ENCODE measurements at regions not wholly inside any gene's neighbourhood (a gene's known extent, or its start where the extent isn't known, plus 50 kb on each side); places are given as distances from the start of the nearest gene placed in this dataset.

DNA sequence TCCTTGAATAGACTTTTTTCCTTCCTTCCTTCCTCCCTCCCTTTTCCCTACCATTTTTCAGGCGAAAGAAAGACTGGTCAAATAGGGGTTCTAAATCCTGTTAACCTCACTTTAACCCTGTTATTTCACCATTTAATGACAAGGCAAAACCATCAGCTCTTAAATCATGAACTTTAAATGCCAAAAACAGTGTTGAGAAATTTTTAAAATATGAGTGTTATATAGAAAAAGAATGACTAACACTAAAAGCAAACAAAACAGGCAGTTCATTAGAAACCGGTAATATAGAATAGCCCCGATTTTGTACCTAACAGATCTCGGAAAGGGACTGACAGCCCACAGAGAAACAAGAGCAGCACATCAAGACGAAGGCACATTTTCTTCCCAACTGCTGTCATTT is 57.4 kb upstream of the CEP85L start (continued):
- TF ChIP-seq CREB1 (CRISPR knock-in tag; IDR thresholded peaks at IDR 0.05; ENCODE audit: low read depth), result no peak
- no peak for TF ChIP-seq ZNF114 (CRISPR knock-in tag; IDR thresholded peaks at IDR 0.05)
- TF ChIP-seq JUNB (IDR thresholded peaks at IDR 0.05; ENCODE audit: unreplicated experiment), result no peak
- no peak for TF ChIP-seq NANOG (IDR thresholded peaks at IDR 0.05; ENCODE audit: borderline replicate concordance)
- TF ChIP-seq STAT1 (IDR thresholded peaks at IDR 0.05; ENCODE audit: unreplicated experiment), result no peak
- TF ChIP-seq, protein P1, sequence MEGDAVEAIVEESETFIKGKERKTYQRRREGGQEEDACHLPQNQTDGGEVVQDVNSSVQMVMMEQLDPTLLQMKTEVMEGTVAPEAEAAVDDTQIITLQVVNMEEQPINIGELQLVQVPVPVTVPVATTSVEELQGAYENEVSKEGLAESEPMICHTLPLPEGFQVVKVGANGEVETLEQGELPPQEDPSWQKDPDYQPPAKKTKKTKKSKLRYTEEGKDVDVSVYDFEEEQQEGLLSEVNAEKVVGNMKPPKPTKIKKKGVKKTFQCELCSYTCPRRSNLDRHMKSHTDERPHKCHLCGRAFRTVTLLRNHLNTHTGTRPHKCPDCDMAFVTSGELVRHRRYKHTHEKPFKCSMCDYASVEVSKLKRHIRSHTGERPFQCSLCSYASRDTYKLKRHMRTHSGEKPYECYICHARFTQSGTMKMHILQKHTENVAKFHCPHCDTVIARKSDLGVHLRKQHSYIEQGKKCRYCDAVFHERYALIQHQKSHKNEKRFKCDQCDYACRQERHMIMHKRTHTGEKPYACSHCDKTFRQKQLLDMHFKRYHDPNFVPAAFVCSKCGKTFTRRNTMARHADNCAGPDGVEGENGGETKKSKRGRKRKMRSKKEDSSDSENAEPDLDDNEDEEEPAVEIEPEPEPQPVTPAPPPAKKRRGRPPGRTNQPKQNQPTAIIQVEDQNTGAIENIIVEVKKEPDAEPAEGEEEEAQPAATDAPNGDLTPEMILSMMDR (conservative IDR thresholded peaks at IDR 0.05; ENCODE audit: low read depth in 2 of 2), result no peak
- TF ChIP-seq, protein P2, sequence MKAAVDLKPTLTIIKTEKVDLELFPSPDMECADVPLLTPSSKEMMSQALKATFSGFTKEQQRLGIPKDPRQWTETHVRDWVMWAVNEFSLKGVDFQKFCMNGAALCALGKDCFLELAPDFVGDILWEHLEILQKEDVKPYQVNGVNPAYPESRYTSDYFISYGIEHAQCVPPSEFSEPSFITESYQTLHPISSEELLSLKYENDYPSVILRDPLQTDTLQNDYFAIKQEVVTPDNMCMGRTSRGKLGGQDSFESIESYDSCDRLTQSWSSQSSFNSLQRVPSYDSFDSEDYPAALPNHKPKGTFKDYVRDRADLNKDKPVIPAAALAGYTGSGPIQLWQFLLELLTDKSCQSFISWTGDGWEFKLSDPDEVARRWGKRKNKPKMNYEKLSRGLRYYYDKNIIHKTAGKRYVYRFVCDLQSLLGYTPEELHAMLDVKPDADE (IDR thresholded peaks at IDR 0.05), result no peak
- TF ChIP-seq EZH2 (IDR thresholded peaks at IDR 0.05; ENCODE audit: low read depth, unreplicated experiment), result no peak
- TF ChIP-seq ZNF331 (CRISPR knock-in tag; IDR thresholded peaks at IDR 0.05; ENCODE audit: low read depth), result no peak

DNA sequence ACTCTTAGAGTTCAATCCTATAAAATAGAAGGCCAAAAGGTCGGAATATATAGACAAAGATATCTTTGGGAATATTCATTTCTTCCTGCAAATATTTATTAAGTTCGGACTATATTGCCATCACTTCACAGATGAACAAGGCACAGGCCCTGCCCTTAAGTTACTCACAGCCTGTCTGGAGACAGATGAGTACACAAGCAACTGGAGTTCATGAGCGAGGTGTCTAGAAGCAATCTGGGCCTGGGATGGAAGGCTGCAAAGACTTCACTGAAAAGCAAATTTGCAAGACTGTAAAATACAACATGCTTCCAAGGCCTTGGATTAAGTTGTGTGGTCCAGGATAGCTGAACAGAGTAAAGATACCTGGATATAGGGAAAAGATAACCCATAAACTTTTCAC is 56.7 kb upstream of the CEP85L start:
- Mint-ChIP-seq H3K4me3 (no peak overlapping the region), H3K27me3 (ENCODE audit: insufficient read depth, low read depth, poor library complexity) (no peaks in the 10 kb centered on the region), H3K27ac (no peak overlapping the region), H3K36me3 (ENCODE audit: low read depth) (no peaks in the 10 kb centered on the region), H3K4me1 (peaks cover 37% of the 10 kb centered on the region), H3K9me3 (no peaks in the 10 kb centered on the region)
- TF ChIP-seq NANOG (IDR thresholded peaks at IDR 0.05; ENCODE audit: borderline replicate concordance) (no peak), EZH2phosphoT487 (IDR thresholded peaks at IDR 0.05; ENCODE audit: unreplicated experiment) (no peak)
- Histone ChIP-seq H3F3A (replicated peaks; ENCODE audit: low read depth) (no peaks in the 10 kb centered on the region), H3K27ac (ENCODE audit: low read depth) (no peak overlapping the region), H3K4me2 (no peak overlapping the region), H3K4me1 (ENCODE audit: insufficient read depth) (peaks cover 43% of the 10 kb centered on the region), H3K79me2 (replicated peaks; ENCODE audit: insufficient read depth) (no peaks in the 10 kb centered on the region), H3K4me3 (no peak overlapping the region), H2AFZ (no peak overlapping the region), H3K9me2 (ENCODE audit: insufficient read depth) (no peaks in the 10 kb centered on the region), H3K36me3 (ENCODE audit: insufficient read depth) (no peaks in the 10 kb centered on the region), H3K27me3 (ENCODE audit: insufficient read depth) (no peaks in the 10 kb centered on the region), H4K20me1 (replicated peaks; ENCODE audit: insufficient read depth) (no peaks in the 10 kb centered on the region)
- ATAC-seq (no peak), DNase-seq (ENCODE audit: low spot score) (no peak)

DNA sequence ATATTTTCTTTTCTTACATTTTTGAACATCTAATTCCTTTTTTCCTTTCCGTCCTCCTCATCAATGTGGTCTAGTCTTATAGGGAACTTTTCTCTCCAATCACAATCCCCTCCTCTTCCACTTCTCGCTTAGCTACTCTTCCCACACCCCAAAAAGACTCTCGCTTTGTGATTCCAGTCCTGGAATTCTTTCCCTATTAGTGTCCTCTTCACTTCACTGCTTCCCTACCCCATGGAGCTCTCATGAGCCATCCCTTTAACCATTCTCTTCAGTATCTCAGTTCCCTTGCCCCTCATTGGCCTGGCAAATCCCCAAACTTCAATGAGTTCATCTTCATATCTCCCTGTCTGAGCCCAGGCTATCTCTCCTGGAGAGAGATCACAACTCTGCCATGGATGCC is 55.3 kb upstream of the CEP85L start:
- Histone ChIP-seq H3F3A (replicated peaks; ENCODE audit: low read depth) (no peaks in the 10 kb centered on the region), H2AFZ (peak overlapping the region; percentile 16; the same call in 1 of the 2 replicates), H3K36me3 (ENCODE audit: insufficient read depth) (no peaks in the 10 kb centered on the region), H4K20me1 (replicated peaks; ENCODE audit: insufficient read depth) (no peaks in the 10 kb centered on the region), H3K4me3 (no peak overlapping the region), H3K4me2 (peak overlapping the region; percentile 69), H3K4me1 (ENCODE audit: insufficient read depth) (peaks cover 43% of the 10 kb centered on the region), H3K27me3 (ENCODE audit: insufficient read depth) (no peaks in the 10 kb centered on the region), H3K9me2 (ENCODE audit: insufficient read depth) (no peaks in the 10 kb centered on the region), H3K27ac (ENCODE audit: low read depth) (peak overlapping the region; percentile 71), H3K79me2 (replicated peaks; ENCODE audit: insufficient read depth) (no peaks in the 10 kb centered on the region)
- Mint-ChIP-seq H3K27ac (no peak overlapping the region), H3K4me1 (peaks cover 37% of the 10 kb centered on the region), H3K36me3 (ENCODE audit: low read depth) (no peaks in the 10 kb centered on the region), H3K27me3 (ENCODE audit: insufficient read depth, low read depth, poor library complexity) (no peaks in the 10 kb centered on the region), H3K4me3 (no peak overlapping the region; the same call in 2 of the 3 replicates), H3K9me3 (no peaks in the 10 kb centered on the region)
- DNase-seq (ENCODE audit: low spot score) (peak; percentile 17), ATAC-seq (no peak)
- TF ChIP-seq STAT1 (IDR thresholded peaks at IDR 0.05; ENCODE audit: unreplicated experiment), result no peak
- TF ChIP-seq CREB1 (CRISPR knock-in tag; IDR thresholded peaks at IDR 0.05; ENCODE audit: low read depth), result no peak
- TF ChIP-seq NANOG (IDR thresholded peaks at IDR 0.05; ENCODE audit: borderline replicate concordance), result no peak
- TF ChIP-seq, protein P1 (conservative IDR thresholded peaks at IDR 0.05; ENCODE audit: low read depth in 2 of 2), result no peak
- no peak for TF ChIP-seq POLR2AphosphoS5 (IDR thresholded peaks at IDR 0.05; ENCODE audit: low read depth)
- TF ChIP-seq, protein P3, sequence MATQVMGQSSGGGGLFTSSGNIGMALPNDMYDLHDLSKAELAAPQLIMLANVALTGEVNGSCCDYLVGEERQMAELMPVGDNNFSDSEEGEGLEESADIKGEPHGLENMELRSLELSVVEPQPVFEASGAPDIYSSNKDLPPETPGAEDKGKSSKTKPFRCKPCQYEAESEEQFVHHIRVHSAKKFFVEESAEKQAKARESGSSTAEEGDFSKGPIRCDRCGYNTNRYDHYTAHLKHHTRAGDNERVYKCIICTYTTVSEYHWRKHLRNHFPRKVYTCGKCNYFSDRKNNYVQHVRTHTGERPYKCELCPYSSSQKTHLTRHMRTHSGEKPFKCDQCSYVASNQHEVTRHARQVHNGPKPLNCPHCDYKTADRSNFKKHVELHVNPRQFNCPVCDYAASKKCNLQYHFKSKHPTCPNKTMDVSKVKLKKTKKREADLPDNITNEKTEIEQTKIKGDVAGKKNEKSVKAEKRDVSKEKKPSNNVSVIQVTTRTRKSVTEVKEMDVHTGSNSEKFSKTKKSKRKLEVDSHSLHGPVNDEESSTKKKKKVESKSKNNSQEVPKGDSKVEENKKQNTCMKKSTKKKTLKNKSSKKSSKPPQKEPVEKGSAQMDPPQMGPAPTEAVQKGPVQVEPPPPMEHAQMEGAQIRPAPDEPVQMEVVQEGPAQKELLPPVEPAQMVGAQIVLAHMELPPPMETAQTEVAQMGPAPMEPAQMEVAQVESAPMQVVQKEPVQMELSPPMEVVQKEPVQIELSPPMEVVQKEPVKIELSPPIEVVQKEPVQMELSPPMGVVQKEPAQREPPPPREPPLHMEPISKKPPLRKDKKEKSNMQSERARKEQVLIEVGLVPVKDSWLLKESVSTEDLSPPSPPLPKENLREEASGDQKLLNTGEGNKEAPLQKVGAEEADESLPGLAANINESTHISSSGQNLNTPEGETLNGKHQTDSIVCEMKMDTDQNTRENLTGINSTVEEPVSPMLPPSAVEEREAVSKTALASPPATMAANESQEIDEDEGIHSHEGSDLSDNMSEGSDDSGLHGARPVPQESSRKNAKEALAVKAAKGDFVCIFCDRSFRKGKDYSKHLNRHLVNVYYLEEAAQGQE (IDR thresholded peaks at IDR 0.05; ENCODE audit: unreplicated experiment), result no peak
- no peak for TF ChIP-seq EZH2 (IDR thresholded peaks at IDR 0.05; ENCODE audit: low read depth, unreplicated experiment)
- TF ChIP-seq ZNF331 (CRISPR knock-in tag; IDR thresholded peaks at IDR 0.05; ENCODE audit: low read depth), result no peak
- TF ChIP-seq EZH2phosphoT487 (IDR thresholded peaks at IDR 0.05; ENCODE audit: unreplicated experiment), result no peak
- TF ChIP-seq, protein P2 (IDR thresholded peaks at IDR 0.05), result no peak
- no peak for TF ChIP-seq JUNB (IDR thresholded peaks at IDR 0.05; ENCODE audit: unreplicated experiment)
